GM06990 (cell line): ENCODE measurements at regions not wholly inside any gene's neighbourhood (a gene's known extent, or its start where the extent isn't known, plus 50 kb on each side); places are given as distances from the start of the nearest gene placed in this dataset.

Experiments
- DNase-seq: peaks from one replicate; pipeline ENCODE4 v3.0.0-alpha.2; 2011; ENCODE audit not compliant: insufficient read length; ENCODE audit errors: extremely low read depth
- H3K27me3 ChIP-seq: replicated peaks from 2 replicates; pipeline ENCODE4 v1.6.0; 2011; ENCODE audit warnings: low read length; ENCODE audit not compliant: control insufficient read depth, insufficient read depth
- H3K36me3 ChIP-seq: 2 replicates; pipeline ENCODE4 v1.5.1; 2011; ENCODE audit warnings: low read length; ENCODE audit not compliant: control insufficient read depth, insufficient read depth
- H3K4me3 ChIP-seq: replicated peaks from 2 replicates; pipeline ENCODE4 v1.5.1; 2011; ENCODE audit warnings: low read depth, mild to moderate bottlenecking, control low read depth, low read length
- TF ChIP-seq, protein P1 (sequence below): IDR thresholded peaks from 2 replicates; pipeline ENCODE4 v1.5.1; 2011; ENCODE audit warnings: low read length, control low read depth, mild to moderate bottlenecking, inconsistent platforms; ENCODE audit not compliant: insufficient read depth, poor library complexity, severe bottlenecking

DNA sequence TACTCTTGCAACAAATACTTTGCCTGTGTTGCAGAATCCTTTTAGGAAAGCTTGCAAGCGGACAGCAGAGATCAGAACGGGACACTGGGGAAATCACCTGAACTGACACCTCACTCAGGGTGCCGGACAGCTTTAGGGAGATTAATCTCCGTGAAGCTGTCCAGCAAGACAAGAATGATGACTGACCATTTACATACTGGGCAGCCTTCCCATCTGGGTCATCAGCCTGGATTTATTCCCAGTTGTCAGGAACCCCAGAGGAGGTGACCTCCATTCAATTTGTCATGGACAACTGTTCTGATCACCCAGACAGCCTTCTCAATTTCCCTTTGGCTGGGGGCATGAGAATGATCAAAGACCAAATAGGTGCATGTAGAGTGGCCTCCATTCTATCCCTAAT is 93.0 kb upstream of the EGFL6 start:
- Histone ChIP-seq H3K27me3 (no peaks in the 10 kb centered on the region), H3K36me3 (no peaks in the 10 kb centered on the region), H3K4me3 (no peak overlapping the region)
- no peak for DNase-seq
- TF ChIP-seq, protein P1, sequence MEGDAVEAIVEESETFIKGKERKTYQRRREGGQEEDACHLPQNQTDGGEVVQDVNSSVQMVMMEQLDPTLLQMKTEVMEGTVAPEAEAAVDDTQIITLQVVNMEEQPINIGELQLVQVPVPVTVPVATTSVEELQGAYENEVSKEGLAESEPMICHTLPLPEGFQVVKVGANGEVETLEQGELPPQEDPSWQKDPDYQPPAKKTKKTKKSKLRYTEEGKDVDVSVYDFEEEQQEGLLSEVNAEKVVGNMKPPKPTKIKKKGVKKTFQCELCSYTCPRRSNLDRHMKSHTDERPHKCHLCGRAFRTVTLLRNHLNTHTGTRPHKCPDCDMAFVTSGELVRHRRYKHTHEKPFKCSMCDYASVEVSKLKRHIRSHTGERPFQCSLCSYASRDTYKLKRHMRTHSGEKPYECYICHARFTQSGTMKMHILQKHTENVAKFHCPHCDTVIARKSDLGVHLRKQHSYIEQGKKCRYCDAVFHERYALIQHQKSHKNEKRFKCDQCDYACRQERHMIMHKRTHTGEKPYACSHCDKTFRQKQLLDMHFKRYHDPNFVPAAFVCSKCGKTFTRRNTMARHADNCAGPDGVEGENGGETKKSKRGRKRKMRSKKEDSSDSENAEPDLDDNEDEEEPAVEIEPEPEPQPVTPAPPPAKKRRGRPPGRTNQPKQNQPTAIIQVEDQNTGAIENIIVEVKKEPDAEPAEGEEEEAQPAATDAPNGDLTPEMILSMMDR: no peak

DNA sequence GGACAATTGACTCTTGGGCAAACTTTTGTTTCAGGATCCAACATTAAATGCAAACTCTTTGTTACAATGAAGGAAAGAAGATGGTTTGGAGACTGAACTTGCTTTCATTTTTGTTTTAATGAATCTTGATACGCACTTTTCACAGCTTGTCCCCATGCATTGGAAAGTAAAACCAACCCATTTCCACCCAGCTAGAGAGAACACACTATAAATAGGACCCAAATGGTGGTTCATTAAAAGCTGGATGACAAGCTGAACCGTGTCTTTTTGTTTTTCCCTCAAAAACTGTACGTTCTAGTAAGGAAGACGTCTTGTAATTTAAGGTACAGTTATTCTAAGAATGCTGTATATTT is 95.3 kb upstream of the EGFL6 start:
- DNase-seq: peak; percentile 36
- Histone ChIP-seq H3K27me3 (no peaks in the 10 kb centered on the region), H3K4me3 (peak overlapping the region; percentile 32), H3K36me3 (no peaks in the 10 kb centered on the region)
- TF ChIP-seq, protein P1: no peak

DNA sequence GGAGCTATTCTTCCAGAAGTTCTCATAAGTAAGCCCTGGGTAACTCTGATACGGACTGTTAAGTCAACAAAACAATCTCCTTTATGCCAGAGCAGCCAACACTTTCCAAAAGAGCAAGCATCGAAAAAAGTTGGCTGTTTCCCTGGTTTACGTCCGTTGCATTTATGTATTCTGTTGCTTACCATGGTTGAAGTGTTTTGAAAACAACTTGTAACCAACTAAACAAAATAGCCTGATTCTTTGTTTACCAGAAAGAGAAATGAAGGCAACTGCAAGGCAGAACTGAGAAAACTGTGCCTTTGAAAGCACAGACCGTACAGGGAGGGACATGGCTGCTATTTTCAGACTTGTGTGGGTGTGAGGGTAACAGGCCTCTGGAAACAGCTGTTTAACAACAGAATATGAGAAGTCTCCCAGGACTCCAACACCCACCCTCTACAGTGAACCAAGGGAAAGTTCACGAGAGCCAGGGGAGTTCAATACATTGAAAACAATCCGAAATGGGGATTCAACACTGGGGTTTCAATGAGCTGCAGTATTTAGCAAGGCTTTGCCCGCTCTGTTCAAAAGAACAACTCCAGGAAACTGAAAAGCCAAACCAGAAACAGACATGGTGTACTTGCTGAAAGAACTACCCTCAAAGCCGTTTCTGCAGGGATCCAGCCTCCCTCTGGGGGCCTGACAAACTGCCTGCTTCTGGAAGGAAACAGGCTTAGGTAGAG is 95.8 kb upstream of the EGFL6 start:
- Histone ChIP-seq H3K36me3 (no peaks in the 10 kb centered on the region), H3K27me3 (no peaks in the 10 kb centered on the region), H3K4me3 (peak overlapping the region; percentile 32)
- TF ChIP-seq, protein P1: no peak
- peak; percentile 26 for DNase-seq

DNA sequence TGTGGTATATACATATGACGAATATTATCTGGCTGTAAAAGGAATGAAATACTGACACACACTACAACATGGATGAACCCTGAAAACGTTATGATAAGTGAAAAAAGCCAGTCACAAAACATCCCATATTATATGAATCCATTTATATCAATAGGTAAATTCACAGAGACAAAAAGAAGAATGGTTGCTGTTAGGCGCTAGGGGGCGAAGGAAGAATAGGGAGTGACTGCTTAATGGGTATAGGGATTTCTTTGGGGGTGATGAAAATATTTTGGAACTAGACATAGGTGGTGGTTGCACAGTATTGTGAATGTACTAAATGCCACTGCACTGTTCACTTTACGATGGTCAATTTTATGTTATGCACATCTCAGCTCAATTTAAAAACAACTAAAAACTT is 96.4 kb upstream of the EGFL6 start:
- no peak for DNase-seq
- TF ChIP-seq, protein P1: peak; percentile 46
- Histone ChIP-seq H3K36me3 (no peaks in the 10 kb centered on the region), H3K4me3 (no peak overlapping the region), H3K27me3 (no peaks in the 10 kb centered on the region)

DNA sequence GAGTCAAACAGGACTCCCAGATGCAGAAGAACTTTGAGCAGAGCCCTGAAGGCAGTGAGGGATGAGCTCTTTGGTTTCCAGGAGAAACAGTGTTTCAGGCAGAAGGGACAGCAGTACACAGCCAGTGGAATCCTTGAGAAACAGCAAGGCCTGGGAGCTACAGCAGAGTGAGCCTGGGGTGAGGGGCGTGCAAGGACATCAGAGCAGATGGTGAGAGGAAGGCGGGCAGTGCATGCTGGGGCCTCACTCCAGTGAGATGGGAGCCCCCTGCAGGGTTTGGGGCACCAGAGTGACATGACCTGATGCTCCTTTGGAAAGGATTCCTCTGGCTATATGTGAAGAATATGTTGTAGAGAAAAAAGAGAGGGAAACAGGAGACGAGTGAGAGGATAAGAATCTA is 98.1 kb upstream of the EGFL6 start:
- no peaks in the 10 kb centered on the region for H3K36me3 ChIP-seq
- no peaks in the 10 kb centered on the region for H3K27me3 ChIP-seq
- DNase-seq: no peak
- TF ChIP-seq, protein P1: no peak
- no peak overlapping the region for H3K4me3 ChIP-seq

DNA sequence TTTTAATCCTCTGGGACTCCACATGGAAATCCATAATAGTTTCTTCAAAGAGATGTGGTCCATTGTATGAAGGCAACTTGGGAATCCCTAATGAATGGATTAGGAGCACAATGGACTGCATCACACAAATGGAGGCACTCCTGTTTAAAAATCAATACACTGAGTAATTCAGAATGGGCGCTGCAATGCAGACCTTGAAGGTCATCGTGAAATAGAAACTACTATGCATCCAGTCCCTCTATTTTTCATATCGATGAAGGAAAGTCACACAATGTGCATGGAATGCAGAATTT is 98.8 kb upstream of the EGFL6 start:
- DNase-seq: no peak
- Histone ChIP-seq H3K36me3 (no peaks in the 10 kb centered on the region), H3K4me3 (no peak overlapping the region), H3K27me3 (no peaks in the 10 kb centered on the region)
- TF ChIP-seq, protein P1: no peak
